Inflammatory macrophage treated with lipopolysaccharide for 4 hours (primary cell): ENCODE measurements at regions not wholly inside any gene's neighbourhood (a gene's known extent, or its start where the extent isn't known, plus 50 kb on each side); places are given as distances from the start of the nearest gene placed in this dataset.

Experiments
- DNase-seq: peaks from one replicate; pipeline ENCODE4 v3.0.0-alpha.2; 2020

GRCh38 chr1:56180520-56181190 is 398.7 kb downstream of the PLPP3 start:
- peak; percentile 73 for DNase-seq

- DNase-seq = no peak
These were observed 399.8 kb downstream of the PLPP3 start for GRCh38 chr1:56179543-56179942.

GRCh38 chr1:56175211-56175610 is 404.2 kb downstream of the PLPP3 start:
- DNase-seq = no peak

- DNase-seq = no peak
These were observed 405.0 kb downstream of the PLPP3 start for GRCh38 chr1:56174176-56174885.

- DNase-seq = no peak
These were observed 405.6 kb downstream of the PLPP3 start for GRCh38 chr1:56173736-56174135.

GRCh38 chr1:56171670-56172069 is 407.7 kb downstream of the PLPP3 start:
- DNase-seq = no peak

- no peak for DNase-seq
These were observed 408.5 kb downstream of the PLPP3 start for GRCh38 chr1:56170784-56171320.

GRCh38 chr1:56169856-56170255 is 409.5 kb downstream of the PLPP3 start:
- DNase-seq = no peak

- DNase-seq = no peak
These were observed 411.2 kb downstream of the PLPP3 start for GRCh38 chr1:56168176-56168575.

- DNase-seq = no peak
These were observed 411.8 kb downstream of the PLPP3 start for GRCh38 chr1:56167596-56167995.

GRCh38 chr1:56160773-56161315 is 418.5 kb downstream of the PLPP3 start:
- no peak for DNase-seq

- no peak for DNase-seq
These were observed 422.1 kb downstream of the PLPP3 start for GRCh38 chr1:56156971-56157876.

GRCh38 chr1:56153276-56153675 is 426.1 kb downstream of the PLPP3 start:
- no peak for DNase-seq

GRCh38 chr1:56152635-56153034 is 426.7 kb downstream of the PLPP3 start:
- no peak for DNase-seq

GRCh38 chr1:56151402-56151801 is 428.0 kb downstream of the PLPP3 start:
- DNase-seq = peak; percentile 9

- DNase-seq = no peak
These were observed 428.7 kb downstream of the PLPP3 start for GRCh38 chr1:56150441-56151215.

GRCh38 chr1:56149761-56150160 is 429.6 kb downstream of the PLPP3 start:
- no peak for DNase-seq

- no peak for DNase-seq
These were observed 430.8 kb downstream of the PLPP3 start for GRCh38 chr1:56148326-56149193.

GRCh38 chr1:56147459-56147858 is 431.9 kb downstream of the PLPP3 start:
- DNase-seq = no peak

GRCh38 chr1:56147034-56147433 is 432.3 kb downstream of the PLPP3 start:
- DNase-seq = no peak

GRCh38 chr1:56146449-56146848 is 432.9 kb downstream of the PLPP3 start:
- no peak for DNase-seq
